ENCODE measurements at regions not wholly inside any gene's neighbourhood (a gene's known extent, or its start where the extent isn't known, plus 50 kb on each side); places are given as distances from the start of the nearest gene placed in this dataset.
A peak's percentile ranks its signal among the peaks of the same experiment; 100 is the strongest.

- TF ChIP-seq RAD51 (IDR thresholded peaks at IDR 0.05; ENCODE audit: borderline replicate concordance) (no peak), SOX5 (CRISPR knock-in tag; IDR thresholded peaks at IDR 0.05; ENCODE audit: borderline replicate concordance) (peak; percentile 83; the same call in 1 of the 2 replicates), ZNF687 (CRISPR knock-in tag; IDR thresholded peaks at IDR 0.05) (peak; percentile 72), ZBTB1 (CRISPR knock-in tag; IDR thresholded peaks at IDR 0.05; ENCODE audit: borderline replicate concordance) (no peak), ZNF678 (CRISPR knock-in tag; IDR thresholded peaks at IDR 0.05) (no peak), NFYC (CRISPR knock-in tag; IDR thresholded peaks at IDR 0.05) (no peak), KDM4B (CRISPR knock-in tag; IDR thresholded peaks at IDR 0.05) (peak; percentile 79; the same call in 1 of the 2 replicates), KLF15 (CRISPR knock-in tag; IDR thresholded peaks at IDR 0.05; ENCODE audit: borderline replicate concordance) (no peak), TARDBP (CRISPR knock-in tag; IDR thresholded peaks at IDR 0.05) (no peak), THYN1 (CRISPR knock-in tag; IDR thresholded peaks at IDR 0.05; ENCODE audit: borderline replicate concordance, low read depth) (no peak), ZNF768 (CRISPR knock-in tag; IDR thresholded peaks at IDR 0.05) (peak; percentile 78), ZNF263 (CRISPR knock-in tag; IDR thresholded peaks at IDR 0.05) (no peak), EED (CRISPR knock-in tag; IDR thresholded peaks at IDR 0.05) (no peak), ZNF251 (CRISPR knock-in tag; IDR thresholded peaks at IDR 0.05) (no peak), MTF2 (CRISPR knock-in tag; IDR thresholded peaks at IDR 0.05; ENCODE audit: borderline replicate concordance) (no peak)
- TF ChIP-seq, protein P1, sequence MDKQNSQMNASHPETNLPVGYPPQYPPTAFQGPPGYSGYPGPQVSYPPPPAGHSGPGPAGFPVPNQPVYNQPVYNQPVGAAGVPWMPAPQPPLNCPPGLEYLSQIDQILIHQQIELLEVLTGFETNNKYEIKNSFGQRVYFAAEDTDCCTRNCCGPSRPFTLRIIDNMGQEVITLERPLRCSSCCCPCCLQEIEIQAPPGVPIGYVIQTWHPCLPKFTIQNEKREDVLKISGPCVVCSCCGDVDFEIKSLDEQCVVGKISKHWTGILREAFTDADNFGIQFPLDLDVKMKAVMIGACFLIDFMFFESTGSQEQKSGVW (CRISPR knock-in tag; IDR thresholded peaks at IDR 0.05; ENCODE audit: borderline replicate concordance), result no peak
- TF ChIP-seq, protein P2, sequence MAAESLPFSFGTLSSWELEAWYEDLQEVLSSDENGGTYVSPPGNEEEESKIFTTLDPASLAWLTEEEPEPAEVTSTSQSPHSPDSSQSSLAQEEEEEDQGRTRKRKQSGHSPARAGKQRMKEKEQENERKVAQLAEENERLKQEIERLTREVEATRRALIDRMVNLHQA (CRISPR knock-in tag; IDR thresholded peaks at IDR 0.05), result no peak
- TF ChIP-seq, protein P3, sequence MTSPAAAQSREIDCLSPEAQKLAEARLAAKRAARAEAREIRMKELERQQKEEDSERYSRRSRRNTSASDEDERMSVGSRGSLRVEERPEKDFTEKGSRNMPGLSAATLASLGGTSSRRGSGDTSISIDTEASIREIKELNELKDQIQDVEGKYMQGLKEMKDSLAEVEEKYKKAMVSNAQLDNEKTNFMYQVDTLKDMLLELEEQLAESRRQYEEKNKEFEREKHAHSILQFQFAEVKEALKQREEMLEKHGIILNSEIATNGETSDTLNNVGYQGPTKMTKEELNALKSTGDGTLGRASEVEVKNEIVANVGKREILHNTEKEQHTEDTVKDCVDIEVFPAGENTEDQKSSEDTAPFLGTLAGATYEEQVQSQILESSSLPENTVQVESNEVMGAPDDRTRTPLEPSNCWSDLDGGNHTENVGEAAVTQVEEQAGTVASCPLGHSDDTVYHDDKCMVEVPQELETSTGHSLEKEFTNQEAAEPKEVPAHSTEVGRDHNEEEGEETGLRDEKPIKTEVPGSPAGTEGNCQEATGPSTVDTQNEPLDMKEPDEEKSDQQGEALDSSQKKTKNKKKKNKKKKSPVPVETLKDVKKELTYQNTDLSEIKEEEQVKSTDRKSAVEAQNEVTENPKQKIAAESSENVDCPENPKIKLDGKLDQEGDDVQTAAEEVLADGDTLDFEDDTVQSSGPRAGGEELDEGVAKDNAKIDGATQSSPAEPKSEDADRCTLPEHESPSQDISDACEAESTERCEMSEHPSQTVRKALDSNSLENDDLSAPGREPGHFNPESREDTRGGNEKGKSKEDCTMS (CRISPR knock-in tag; conservative IDR thresholded peaks at IDR 0.05), result no peak
These were observed 59.1 kb upstream of the ZNF648 start (continued) for GRCh38 chr1:182120411-182121258.
